HEK293T (cell line): ENCODE measurements at regions not wholly inside any gene's neighbourhood (a gene's known extent, or its start where the extent isn't known, plus 50 kb on each side); places are given as distances from the start of the nearest gene placed in this dataset.
"Not testable (repeated sequence)": the region's sequence is repeated elsewhere in the genome, so short reads cannot be mapped to it uniquely, and the experiment has no call there.

Source experiments
- BHLHE40 ChIP-seq: fragments of 450-650 bp; IDR thresholded peaks from 2 replicates; pipeline ENCODE4 v1.6.1; 2016; ENCODE audit warnings: mild to moderate bottlenecking, moderate library complexity, borderline replicate concordance
- CTBP1 ChIP-seq: fragments of 450-650 bp; IDR thresholded peaks from 2 replicates; pipeline ENCODE4 v1.6.1; 2016; ENCODE audit warnings: borderline replicate concordance
- ELF4 ChIP-seq: fragments of 450-650 bp; IDR thresholded peaks from 2 replicates; pipeline ENCODE4 v1.6.1; 2017; ENCODE audit warnings: antibody characterized with exemption
- FOXA1 ChIP-seq: fragments of 450-650 bp; IDR thresholded peaks from 2 replicates; pipeline ENCODE4 v1.6.1; 2016; ENCODE audit warnings: mild to moderate bottlenecking
- LEF1 ChIP-seq: fragments of 450-650 bp; IDR thresholded peaks from 2 replicates; pipeline ENCODE4 v1.6.1; 2017; ENCODE audit warnings: mild to moderate bottlenecking, borderline replicate concordance
- NFRKB ChIP-seq: fragments of 450-650 bp; IDR thresholded peaks from 2 replicates; pipeline ENCODE4 v1.6.1; 2016; ENCODE audit warnings: mild to moderate bottlenecking, moderate library complexity
- SP1 ChIP-seq: fragments of 450-650 bp; IDR thresholded peaks from 2 replicates; pipeline ENCODE4 v1.6.1; 2017
- SUZ12 ChIP-seq: fragments of 450-650 bp; IDR thresholded peaks from 2 replicates; pipeline ENCODE4 v1.6.1; 2016; ENCODE audit warnings: mild to moderate bottlenecking
- TARDBP ChIP-seq: fragments of 450-650 bp; IDR thresholded peaks from 2 replicates; pipeline ENCODE4 v1.6.1; 2016

GRCh38 chr9:90221899-90222298 lies 420.7 kb downstream of the DIRAS2 start:
- TF ChIP-seq BHLHE40, FOXA1, SP1, ELF4, NFRKB, LEF1, TARDBP, CTBP1, SUZ12: not testable (repeated sequence)
